IgD-negative memory B cell (primary cell): ENCODE measurements at regions not wholly inside any gene's neighbourhood (a gene's known extent, or its start where the extent isn't known, plus 50 kb on each side); places are given as distances from the start of the nearest gene placed in this dataset.
A peak's percentile ranks its signal among the peaks of the same experiment; 100 is the strongest.

Experiments used
- H3K27ac Mint-ChIP-seq, 3 donors: one replicate each; pipeline ENCODE4 v1.8.0; 2020 to 2022; ENCODE audit warnings: mild to moderate bottlenecking in 3 of 3, mixed read lengths in 3 of 3, moderate library complexity in 1 of 3
- H3K27me3 Mint-ChIP-seq: one replicate; pipeline ENCODE4 v1.8.0; 2021; ENCODE audit warnings: mixed read lengths
- H3K36me3 Mint-ChIP-seq: one replicate; pipeline ENCODE4 v1.8.0; 2020; ENCODE audit warnings: mild to moderate bottlenecking, mixed read lengths
- H3K4me1 Mint-ChIP-seq, 3 donors: one replicate each; pipeline ENCODE4 v1.8.0; 2020 to 2022; ENCODE audit warnings: mixed read lengths in 3 of 3, mild to moderate bottlenecking in 1 of 3
- H3K4me3 Mint-ChIP-seq, 4 donors: one replicate each; pipeline ENCODE4 v1.8.0; 2020 to 2022; ENCODE audit warnings: mild to moderate bottlenecking in 4 of 4, mixed read lengths in 4 of 4, moderate library complexity in 3 of 4
- H3K9me3 Mint-ChIP-seq, 3 donors: one replicate each; pipeline ENCODE4 v1.8.0; 2020 to 2021; ENCODE audit warnings: mixed read lengths in 3 of 3, mild to moderate bottlenecking in 1 of 3

DNA sequence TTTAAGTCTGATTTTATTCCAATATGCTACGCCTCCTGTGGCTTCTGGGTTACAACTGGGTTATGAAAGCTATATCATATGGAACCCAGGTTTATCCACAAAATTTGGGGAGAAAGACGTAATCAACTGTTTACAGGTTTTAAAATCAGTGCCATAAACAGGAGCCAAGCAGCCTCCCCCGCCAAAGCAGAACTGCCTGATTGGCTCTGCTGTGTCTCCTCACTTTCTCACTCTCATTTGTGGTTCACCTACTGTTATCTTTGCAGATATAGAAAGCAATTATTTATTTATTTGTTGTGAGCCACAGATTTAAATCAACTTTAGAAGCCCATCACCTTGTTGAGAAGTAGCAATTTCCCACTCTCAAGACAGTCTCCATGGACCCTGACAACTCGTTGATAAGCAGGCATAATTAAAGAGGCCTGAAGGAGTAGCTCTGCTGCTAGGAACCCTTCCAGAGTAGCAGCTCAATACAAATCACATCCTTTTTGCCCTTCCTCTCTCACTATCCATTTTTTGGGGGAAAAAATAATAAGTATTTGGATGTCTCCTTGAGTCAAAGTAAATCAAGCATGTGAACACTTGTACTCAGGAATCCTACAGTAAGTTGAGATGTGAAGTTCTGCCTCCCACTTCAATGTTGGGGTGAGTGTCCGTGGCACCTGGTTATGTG lies 191.0 kb upstream of the CCDC150 start:
- Mint-ChIP-seq H3K4me3 (no peak overlapping the region), H3K9me3 (peaks cover 0 to 5% (median 0%) of the 10 kb centered on the region in 3 donors), H3K27ac (peak overlapping the region in 1 of 3 donors; percentile 40), H3K36me3 (peaks cover 3% of the 10 kb centered on the region), H3K4me1 (peaks cover 0 to 2% (median under 1%) of the 10 kb centered on the region in 3 donors), H3K27me3 (peaks cover 1% of the 10 kb centered on the region)

DNA sequence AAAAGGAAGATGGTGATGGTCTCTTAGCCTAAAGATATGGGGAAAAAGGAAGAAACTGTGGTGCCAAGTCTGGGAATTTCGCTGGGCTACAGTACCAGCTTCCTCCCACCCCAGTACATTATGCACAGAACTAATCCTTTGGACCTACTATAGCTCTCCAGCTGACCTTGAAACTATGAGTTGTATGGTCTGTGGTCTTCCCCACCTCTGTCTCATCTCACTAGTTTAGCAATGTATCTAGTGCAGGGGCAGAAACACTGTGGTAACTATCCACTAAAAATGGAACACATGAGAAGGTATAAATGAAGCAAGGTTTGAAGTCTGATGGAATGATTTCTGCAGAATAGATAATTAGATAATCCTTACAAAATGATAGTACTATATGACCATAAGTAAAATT lies 190.4 kb upstream of the CCDC150 start:
- H3K4me1 Mint-ChIP-seq = peaks cover 0 to 4% (median 3%) of the 10 kb centered on the region in 3 donors
- H3K36me3 Mint-ChIP-seq = peaks cover 3% of the 10 kb centered on the region
- no peak overlapping the region for H3K4me3 Mint-ChIP-seq
- peaks cover 1% of the 10 kb centered on the region for H3K27me3 Mint-ChIP-seq
- H3K9me3 Mint-ChIP-seq = peaks cover 0 to 5% (median 0%) of the 10 kb centered on the region in 3 donors
- no peak overlapping the region for H3K27ac Mint-ChIP-seq

DNA sequence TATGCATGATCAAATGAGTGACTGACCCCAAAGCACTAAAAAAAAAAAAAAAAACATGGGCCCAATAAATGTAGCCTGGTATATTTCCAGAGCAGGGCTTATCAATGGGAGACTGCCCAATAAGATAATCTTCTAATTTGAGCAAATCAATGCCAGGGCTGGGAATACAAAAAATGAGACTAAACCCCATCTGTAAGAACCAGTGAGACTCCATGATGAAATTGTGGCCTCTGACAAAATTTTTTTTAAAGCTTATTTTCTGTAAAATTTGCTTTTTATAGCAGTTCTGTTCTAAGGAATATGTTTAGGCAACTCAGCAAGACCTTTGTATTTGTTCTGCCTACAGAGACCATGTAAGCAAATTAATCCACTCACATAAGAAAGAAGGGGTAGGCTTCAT lies 186.8 kb upstream of the CCDC150 start:
- H3K27me3 Mint-ChIP-seq = no peaks in the 10 kb centered on the region
- H3K27ac Mint-ChIP-seq = peak overlapping the region in 1 of 3 donors; percentile 59
- H3K4me1 Mint-ChIP-seq = peaks cover 0 to 4% (median 3%) of the 10 kb centered on the region in 3 donors
- H3K36me3 Mint-ChIP-seq = no peaks in the 10 kb centered on the region
- no peaks in the 10 kb centered on the region for H3K9me3 Mint-ChIP-seq
- H3K4me3 Mint-ChIP-seq = no peak overlapping the region

DNA sequence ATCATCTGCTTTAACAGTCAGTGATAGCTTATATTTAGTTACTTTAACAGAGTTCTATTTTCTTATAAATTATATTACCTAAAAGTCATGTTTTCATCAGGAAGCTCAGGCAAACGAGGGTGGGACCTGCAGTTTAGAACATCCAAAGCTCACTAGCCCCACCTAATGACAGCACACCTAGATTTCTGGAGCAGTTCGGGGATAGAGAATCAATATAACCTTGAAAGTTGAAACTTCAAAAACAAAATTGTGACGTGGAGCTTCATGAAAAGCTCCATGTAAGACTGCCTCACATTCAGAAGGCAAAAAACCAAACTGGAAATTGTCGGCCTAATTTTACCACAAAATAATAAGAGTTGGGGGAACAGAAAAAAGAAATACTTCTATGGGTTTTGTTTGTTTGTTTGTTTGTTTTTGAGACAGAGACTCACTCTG lies 185.9 kb upstream of the CCDC150 start:
- Mint-ChIP-seq H3K27me3 (peaks cover 5% of the 10 kb centered on the region), H3K4me1 (peaks cover 0 to 4% (median 3%) of the 10 kb centered on the region in 3 donors), H3K27ac (no peak overlapping the region), H3K4me3 (no peak overlapping the region), H3K36me3 (no peaks in the 10 kb centered on the region), H3K9me3 (no peaks in the 10 kb centered on the region)

DNA sequence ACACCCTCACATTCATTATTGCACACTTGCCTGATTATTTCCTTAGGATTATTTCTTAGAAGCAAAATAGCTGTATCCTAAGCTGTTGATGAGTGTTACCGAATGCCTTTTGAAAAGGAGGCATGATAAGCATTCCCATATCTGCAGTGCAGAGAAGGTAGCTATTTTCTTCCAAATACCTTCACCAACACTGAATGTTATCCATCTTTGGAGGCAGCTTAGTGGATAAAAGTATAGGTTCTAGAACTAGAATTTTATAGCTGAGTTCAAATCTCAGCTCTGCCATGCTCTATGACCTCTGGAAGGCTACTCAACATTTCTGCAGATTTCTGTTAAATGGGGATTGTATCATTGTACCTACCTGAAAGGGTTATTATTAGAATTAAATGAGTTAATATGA lies 185.0 kb upstream of the CCDC150 start:
- H3K4me1 Mint-ChIP-seq = peaks cover 3 to 8% (median 4%) of the 10 kb centered on the region in 3 donors
- H3K27ac Mint-ChIP-seq = no peak overlapping the region
- no peaks in the 10 kb centered on the region for H3K9me3 Mint-ChIP-seq
- peaks cover 13% of the 10 kb centered on the region for H3K27me3 Mint-ChIP-seq
- H3K4me3 Mint-ChIP-seq = no peak overlapping the region
- no peaks in the 10 kb centered on the region for H3K36me3 Mint-ChIP-seq

DNA sequence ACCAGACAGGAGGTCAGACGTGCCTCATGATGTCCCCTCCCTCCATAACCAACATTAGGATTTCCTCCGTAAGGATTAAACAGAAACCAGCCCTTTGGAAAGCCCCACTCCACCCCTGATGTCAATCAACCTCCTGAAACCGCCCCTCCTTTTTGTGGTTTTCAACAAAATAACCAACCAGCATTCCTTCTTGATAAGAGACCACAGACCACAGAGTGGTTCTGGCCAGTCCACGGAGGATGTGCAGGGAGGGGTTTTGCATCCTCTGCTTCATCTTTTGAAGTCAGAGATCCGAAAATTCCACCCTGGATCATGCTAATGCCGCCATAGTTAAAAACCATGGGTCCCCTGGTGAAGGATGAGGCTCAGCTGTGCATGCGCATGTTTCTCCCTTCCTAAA lies 180.0 kb upstream of the CCDC150 start:
- Mint-ChIP-seq H3K27me3 (peaks cover 21% of the 10 kb centered on the region), H3K9me3 (peaks cover 0 to 8% (median 0%) of the 10 kb centered on the region in 3 donors), H3K4me1 (peaks cover 5 to 10% (median 8%) of the 10 kb centered on the region in 3 donors), H3K36me3 (peaks cover 5% of the 10 kb centered on the region), H3K27ac (peak overlapping the region in 1 of 3 donors; percentile 5), H3K4me3 (peak overlapping the region in 1 of 4 donors; percentile 42)

DNA sequence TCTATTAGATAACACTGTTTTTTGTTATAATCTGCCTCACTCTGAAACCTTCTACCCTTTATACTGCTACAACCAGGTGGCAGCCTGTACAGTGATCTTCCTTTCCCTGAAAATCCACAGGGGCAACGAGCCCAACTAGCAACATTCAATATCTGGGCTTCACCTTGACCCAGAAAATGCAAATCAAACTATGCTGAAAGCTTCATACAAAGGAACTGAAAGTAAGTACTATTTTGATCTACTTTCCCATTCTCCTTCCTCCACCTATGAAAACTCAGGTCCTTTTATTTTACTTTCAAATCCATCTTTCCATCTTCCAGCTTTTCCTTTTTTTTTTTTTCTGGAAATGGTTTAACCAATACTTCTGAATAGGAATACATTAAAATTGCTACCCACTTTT lies 175.8 kb upstream of the CCDC150 start:
- peaks cover 5% of the 10 kb centered on the region for H3K36me3 Mint-ChIP-seq
- peaks cover 5 to 10% (median 8%) of the 10 kb centered on the region in 3 donors for H3K4me1 Mint-ChIP-seq
- H3K27ac Mint-ChIP-seq = no peak overlapping the region
- peaks cover 0 to 8% (median 0%) of the 10 kb centered on the region in 3 donors for H3K9me3 Mint-ChIP-seq
- peaks cover 19% of the 10 kb centered on the region for H3K27me3 Mint-ChIP-seq
- peak overlapping the region in 2 of 4 donors; percentile 52 to 75 for H3K4me3 Mint-ChIP-seq

DNA sequence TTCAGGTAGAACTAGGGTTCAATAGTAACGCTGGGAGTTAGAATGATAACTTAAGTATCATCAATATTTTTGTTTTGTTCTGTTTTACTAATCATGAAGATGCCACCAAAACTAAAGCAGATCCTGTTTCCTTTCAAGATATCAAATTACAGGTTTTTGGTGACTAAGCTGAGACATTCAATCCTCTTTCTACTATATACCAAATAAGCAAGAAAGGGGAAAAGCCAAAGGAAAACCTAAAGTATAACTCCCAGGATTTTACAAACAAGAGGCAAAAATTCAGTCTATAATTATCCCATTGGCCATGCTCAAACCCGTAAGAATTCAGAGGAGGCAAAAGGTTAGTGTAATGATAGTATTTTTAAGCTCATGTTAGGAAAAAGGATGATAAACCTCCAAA lies 175.2 kb upstream of the CCDC150 start:
- H3K9me3 Mint-ChIP-seq = peaks cover 0 to 8% (median 0%) of the 10 kb centered on the region in 3 donors
- H3K27me3 Mint-ChIP-seq = peaks cover 16% of the 10 kb centered on the region
- H3K27ac Mint-ChIP-seq = no peak overlapping the region
- H3K4me3 Mint-ChIP-seq = no peak overlapping the region
- peaks cover 5% of the 10 kb centered on the region for H3K36me3 Mint-ChIP-seq
- peaks cover 5 to 6% (median 5%) of the 10 kb centered on the region in 3 donors for H3K4me1 Mint-ChIP-seq

DNA sequence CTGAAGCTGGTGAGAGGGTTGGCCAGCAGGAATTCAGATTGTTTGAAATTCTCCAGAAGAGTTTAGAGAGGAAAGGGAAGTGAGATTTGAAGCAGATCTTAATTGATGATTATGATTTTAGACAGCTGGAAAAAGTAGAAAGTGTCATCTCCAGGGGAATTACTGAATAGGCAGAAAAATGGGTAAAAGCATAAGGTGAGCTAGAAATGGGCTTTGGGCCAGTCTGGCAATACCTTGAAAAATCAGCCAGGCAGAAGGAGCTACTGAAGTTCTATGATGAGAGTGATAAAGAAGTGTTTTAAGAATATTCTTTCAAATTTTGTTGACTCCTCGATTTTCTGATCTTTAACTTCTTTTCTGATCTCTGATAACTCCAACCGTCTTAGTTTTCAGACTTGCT lies 172.9 kb upstream of the CCDC150 start:
- H3K36me3 Mint-ChIP-seq = no peaks in the 10 kb centered on the region
- peaks cover 0 to 4% (median 0%) of the 10 kb centered on the region in 3 donors for H3K9me3 Mint-ChIP-seq
- peaks cover 3 to 6% (median 5%) of the 10 kb centered on the region in 3 donors for H3K4me1 Mint-ChIP-seq
- H3K4me3 Mint-ChIP-seq = no peak overlapping the region
- H3K27me3 Mint-ChIP-seq = peaks cover 8% of the 10 kb centered on the region
- no peak overlapping the region for H3K27ac Mint-ChIP-seq

DNA sequence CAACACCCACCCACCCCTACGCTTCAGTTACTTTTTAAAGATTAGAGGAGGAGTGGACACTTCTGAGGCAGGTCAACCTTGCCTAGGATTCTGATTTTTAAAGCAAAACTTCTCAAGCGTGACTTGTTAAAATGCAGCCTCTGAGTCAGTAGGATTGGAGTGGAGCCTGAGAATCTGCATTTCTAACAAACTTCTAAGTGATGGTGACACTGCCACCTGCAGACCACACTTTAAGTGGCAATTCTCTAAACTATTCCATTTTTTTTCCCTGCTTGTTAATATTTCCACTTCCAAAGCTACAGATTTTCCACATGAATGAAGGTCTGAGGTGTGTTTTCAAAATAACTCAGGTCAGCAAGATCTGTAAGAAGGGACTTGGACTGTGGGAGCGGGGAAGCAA lies 171.1 kb upstream of the CCDC150 start:
- no peaks in the 10 kb centered on the region for H3K9me3 Mint-ChIP-seq
- peaks cover 8% of the 10 kb centered on the region for H3K27me3 Mint-ChIP-seq
- no peak overlapping the region for H3K27ac Mint-ChIP-seq
- no peaks in the 10 kb centered on the region for H3K36me3 Mint-ChIP-seq
- H3K4me3 Mint-ChIP-seq = no peak overlapping the region
- H3K4me1 Mint-ChIP-seq = peaks cover 2 to 6% (median 5%) of the 10 kb centered on the region in 3 donors

DNA sequence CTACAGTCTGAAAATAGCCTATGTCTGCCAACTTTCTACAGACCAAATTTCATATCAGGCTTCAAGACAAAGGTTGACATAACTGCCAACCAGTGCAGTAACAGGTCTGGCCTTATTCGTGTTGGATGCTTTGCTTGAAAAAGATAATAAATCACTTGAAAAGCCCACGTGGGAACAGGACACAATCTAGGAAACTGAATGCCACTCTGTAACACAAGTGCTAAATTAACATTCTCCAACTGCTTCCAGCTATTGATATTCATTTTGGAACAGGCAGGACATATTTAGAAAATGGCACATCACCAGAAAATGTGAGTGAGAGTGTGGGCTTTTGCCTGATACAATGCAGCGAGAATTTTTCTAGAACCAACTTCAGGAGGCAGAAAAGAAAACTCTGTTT lies 165.9 kb upstream of the CCDC150 start:
- H3K9me3 Mint-ChIP-seq = no peaks in the 10 kb centered on the region
- no peak overlapping the region for H3K4me3 Mint-ChIP-seq
- H3K4me1 Mint-ChIP-seq = no peaks in the 10 kb centered on the region
- H3K27ac Mint-ChIP-seq = no peak overlapping the region
- peaks cover 4% of the 10 kb centered on the region for H3K27me3 Mint-ChIP-seq
- H3K36me3 Mint-ChIP-seq = no peaks in the 10 kb centered on the region

DNA sequence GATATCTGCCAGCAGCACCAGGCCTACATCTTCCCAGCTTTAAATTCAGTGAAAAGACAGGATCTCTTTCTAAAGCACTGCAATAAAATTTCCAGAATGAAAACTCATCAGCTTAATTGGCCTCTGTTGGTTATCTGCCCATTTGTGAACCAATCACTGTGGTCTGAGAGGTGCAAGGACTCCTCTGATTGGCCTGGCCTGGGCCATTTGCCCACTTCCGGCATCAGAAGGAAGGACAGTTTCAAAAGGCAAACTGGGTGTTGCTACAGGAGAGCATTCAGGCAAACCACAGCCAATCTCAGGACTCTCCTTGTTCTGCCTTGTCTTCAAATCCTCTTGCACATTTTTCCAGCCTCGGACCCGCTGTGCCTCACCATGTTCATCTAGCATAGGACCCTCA lies 163.9 kb upstream of the CCDC150 start:
- H3K27ac Mint-ChIP-seq = no peak overlapping the region
- H3K36me3 Mint-ChIP-seq = peaks cover 2% of the 10 kb centered on the region
- H3K4me1 Mint-ChIP-seq = no peaks in the 10 kb centered on the region
- no peak overlapping the region for H3K4me3 Mint-ChIP-seq
- H3K27me3 Mint-ChIP-seq = peaks cover 2% of the 10 kb centered on the region
- no peaks in the 10 kb centered on the region for H3K9me3 Mint-ChIP-seq

DNA sequence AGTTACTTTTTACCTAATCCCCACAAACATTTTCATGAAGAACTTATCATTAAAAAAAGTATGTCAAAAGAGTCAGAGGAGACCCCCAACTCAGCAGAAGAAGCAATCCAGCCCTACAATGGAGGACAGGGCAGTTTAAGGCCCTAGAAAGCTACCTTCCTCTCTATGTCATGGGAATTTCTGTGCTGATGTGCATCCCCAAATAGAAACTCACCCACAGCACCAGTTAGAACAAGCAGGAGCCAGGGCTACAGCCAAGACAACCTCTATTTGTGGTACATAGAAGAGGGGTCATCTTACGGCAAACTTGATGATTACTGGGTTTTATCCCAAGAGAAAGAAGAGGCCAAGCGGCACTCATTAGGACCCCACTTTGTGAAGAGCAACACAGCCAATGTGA lies 160.9 kb upstream of the CCDC150 start:
- Mint-ChIP-seq H3K4me1 (no peaks in the 10 kb centered on the region), H3K4me3 (no peak overlapping the region), H3K27me3 (peaks cover 2% of the 10 kb centered on the region), H3K36me3 (peaks cover 2% of the 10 kb centered on the region), H3K27ac (no peak overlapping the region), H3K9me3 (no peaks in the 10 kb centered on the region)

DNA sequence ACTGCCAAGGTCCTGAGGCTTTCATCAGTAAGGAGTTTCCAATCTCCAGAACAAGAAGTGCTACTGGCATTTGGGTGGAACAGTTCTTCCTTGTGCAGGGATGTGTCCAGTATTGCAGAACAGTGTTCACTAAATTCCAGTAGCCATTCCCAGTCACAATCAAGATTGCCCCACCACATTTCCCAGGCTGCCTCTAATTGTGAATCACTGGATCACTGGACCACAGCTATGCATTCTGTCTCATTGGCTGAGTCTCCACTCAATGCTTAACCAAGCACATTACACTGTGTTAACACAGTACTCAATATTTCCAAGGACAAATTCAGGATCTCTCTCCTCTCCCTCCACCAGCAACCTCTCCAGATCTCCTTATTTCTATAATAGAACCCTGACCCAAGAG lies 160.2 kb upstream of the CCDC150 start:
- Mint-ChIP-seq H3K27me3 (peaks cover 3% of the 10 kb centered on the region), H3K9me3 (no peaks in the 10 kb centered on the region), H3K4me3 (no peak overlapping the region), H3K4me1 (no peaks in the 10 kb centered on the region), H3K36me3 (peaks cover 2% of the 10 kb centered on the region), H3K27ac (no peak overlapping the region)

DNA sequence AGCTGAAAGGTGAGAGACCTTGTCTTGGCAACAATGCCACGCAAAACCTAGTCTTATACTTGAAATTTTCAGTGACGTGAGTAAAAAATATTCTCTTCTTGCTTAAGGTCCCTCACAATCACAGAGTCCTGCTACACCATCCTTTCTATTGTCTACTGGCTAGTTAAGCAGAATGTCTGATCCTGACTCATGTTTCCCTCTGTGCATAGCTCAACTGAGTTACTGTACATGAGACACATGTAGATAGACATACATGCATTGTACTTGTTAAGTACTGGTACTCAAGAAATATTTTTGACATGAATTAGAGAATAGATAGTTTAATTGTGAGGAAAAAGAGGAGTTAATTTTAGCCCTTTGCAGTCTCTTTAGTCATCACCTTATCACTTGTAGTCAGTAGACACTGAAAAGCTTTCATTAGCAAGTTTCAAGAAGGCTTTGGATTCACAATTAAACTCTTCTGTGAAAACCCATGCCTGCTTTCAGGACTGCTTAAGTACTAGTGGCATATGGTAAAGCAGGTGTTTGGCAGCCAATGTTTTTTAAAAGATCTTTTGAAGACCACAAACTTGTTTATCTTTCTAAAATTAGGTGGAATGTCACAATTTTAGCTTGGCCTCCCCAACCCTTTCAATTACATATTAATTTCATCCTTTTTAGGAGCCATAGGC lies 158.7 kb upstream of the CCDC150 start:
- Mint-ChIP-seq H3K36me3 (peaks cover 2% of the 10 kb centered on the region), H3K4me1 (no peaks in the 10 kb centered on the region), H3K4me3 (no peak overlapping the region), H3K27me3 (peaks cover 7% of the 10 kb centered on the region), H3K9me3 (no peaks in the 10 kb centered on the region), H3K27ac (no peak overlapping the region)

DNA sequence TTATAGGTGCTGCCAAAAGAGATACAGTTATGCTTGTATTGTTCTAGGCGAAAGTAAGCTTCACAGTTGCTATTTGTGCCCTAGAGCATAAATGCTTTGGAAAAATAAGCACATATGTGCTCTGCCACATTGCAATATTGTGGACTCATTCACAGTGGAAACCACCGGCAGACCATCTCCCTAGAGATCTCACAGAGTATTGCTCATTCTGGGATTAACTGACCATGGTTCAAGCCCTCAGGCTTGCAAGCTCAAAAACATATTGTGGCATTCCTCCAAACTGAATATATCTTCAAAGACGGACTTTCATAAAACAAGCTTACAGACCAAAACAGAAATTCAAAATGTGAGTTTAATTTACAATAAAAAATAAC lies 158.2 kb upstream of the CCDC150 start:
- H3K36me3 Mint-ChIP-seq = peaks cover 2% of the 10 kb centered on the region
- H3K27me3 Mint-ChIP-seq = peaks cover 7% of the 10 kb centered on the region
- no peaks in the 10 kb centered on the region for H3K9me3 Mint-ChIP-seq
- H3K27ac Mint-ChIP-seq = no peak overlapping the region
- no peak overlapping the region for H3K4me3 Mint-ChIP-seq
- no peaks in the 10 kb centered on the region for H3K4me1 Mint-ChIP-seq
